Upper lobe of left lung (tissue), 6 donors: ENCODE measurements at regions not wholly inside any gene's neighbourhood (a gene's known extent, or its start where the extent isn't known, plus 50 kb on each side); places are given as distances from the start of the nearest gene placed in this dataset.

Experiments
- ATAC-seq, 2 donors: fragments of 200-7000 bp; cut with Tn5 transposase; one replicate each; pipeline ENCODE4 v1.9.1; 2022; ENCODE audit warnings: mild to moderate bottlenecking in 2 of 2, moderate library complexity in 2 of 2; ENCODE audit not compliant: low FRiP score in 2 of 2
- DNase-seq, 2 donors: peaks; one replicate each; pipeline ENCODE4 v3.0.0-alpha.2; 2019 to 2020
- H3K27ac ChIP-seq, 4 donors: fragments of 200-600 bp; sonication (generic); one replicate each; pipeline ENCODE4 v1.5.1; 2016 to 2019
- H3K27me3 ChIP-seq, 4 donors: fragments of 200-600 bp; sonication (generic); one replicate each; pipeline ENCODE4 v1.5.1; 2017 to 2019
- H3K36me3 ChIP-seq, 4 donors: fragments of 200-600 bp; sonication (generic); one replicate each; pipeline ENCODE4 v1.5.1; 2016 to 2019
- H3K4me1 ChIP-seq, 4 donors: fragments of 200-600 bp; sonication (generic); one replicate each; pipeline ENCODE4 v1.5.1; 2018 to 2019
- H3K4me3 ChIP-seq, 4 donors: fragments of 200-600 bp; sonication (generic); one replicate each; pipeline ENCODE4 v1.5.1; 2017 to 2019; ENCODE audit warnings: mild to moderate bottlenecking in 2 of 4, moderate library complexity in 1 of 4
- H3K9me3 ChIP-seq, 4 donors: fragments of 200-600 bp; sonication (generic); one replicate each; pipeline ENCODE4 v1.5.1; 2018 to 2019
- CTCF ChIP-seq, 6 experiments: fragments of 450-650 bp in 4 of 6; fragments of 200-600 bp in 2 of 6; sonication (generic) in 2 of 6; IDR thresholded peaks; one replicate each; pipeline ENCODE4 v1.5.1; 2016 to 2019; ENCODE audit warnings: antibody characterized with exemption in 6 of 6
- EP300 ChIP-seq, 4 donors: sonication (generic); formaldehyde crosslinking; IDR thresholded peaks; one replicate each; pipeline ENCODE4 v1.5.1; 2017; ENCODE audit warnings: antibody characterized with exemption in 4 of 4, control low read depth in 2 of 4
- POLR2A ChIP-seq, 4 donors: fragments of 450-650 bp; IDR thresholded peaks; one replicate each; pipeline ENCODE4 v1.5.1; 2016 to 2017; ENCODE audit warnings: antibody characterized with exemption in 4 of 4, mild to moderate bottlenecking in 2 of 4
- POLR2AphosphoS5 ChIP-seq, 2 donors: sonication (generic); formaldehyde crosslinking; IDR thresholded peaks; one replicate each; pipeline ENCODE4 v1.5.1; 2017; ENCODE audit warnings: antibody characterized with exemption in 2 of 2
- WGBS, 2 donors: methylation state at CpG; one replicate each; pipeline ENCODE4 v1.1.5; 2017 to 2018; 5-methylcytosine and 5-hydroxymethylcytosine counted together
- donor health status: DM: no; HTN: no; CAD: no; lungs with moderate emphysema.
- donor health status: DM: no; HTN: yes; CAD: no; lungs with severe emphysema.

GRCh38 chr14:51482102-51482501 is 169.6 kb upstream of the FRMD6 start:
- TF ChIP-seq EP300 (IDR thresholded peaks at IDR 0.05) (no peak), CTCF (IDR thresholded peaks at IDR 0.05) (no peak), POLR2A (IDR thresholded peaks at IDR 0.05) (no peak), POLR2AphosphoS5 (IDR thresholded peaks at IDR 0.05) (no peak)
- Histone ChIP-seq H3K27me3 (no peaks in the 10 kb centered on the region), H3K27ac (no peak overlapping the region), H3K36me3 (no peaks in the 10 kb centered on the region), H3K4me3 (no peak overlapping the region), H3K9me3 (no peaks in the 10 kb centered on the region), H3K4me1 (no peaks in the 10 kb centered on the region)
- no peak for ATAC-seq
- WGBS, 2 donors, result 79 to 80% methylated on average over 4 of the region's 4 CpGs
- DNase-seq, result no peak

- H3K27me3 ChIP-seq, result no peaks in the 10 kb centered on the region
- no peak overlapping the region for H3K27ac ChIP-seq
- no peak overlapping the region for H3K4me3 ChIP-seq
- WGBS, 2 donors, result 91 to 95% methylated on average over 2 of the region's 2 CpGs
- H3K4me1 ChIP-seq, result no peaks in the 10 kb centered on the region
- H3K36me3 ChIP-seq, result no peaks in the 10 kb centered on the region
- ATAC-seq (no peak), DNase-seq (no peak)
- H3K9me3 ChIP-seq, result no peaks in the 10 kb centered on the region
- TF ChIP-seq POLR2A (IDR thresholded peaks at IDR 0.05) (no peak), CTCF (IDR thresholded peaks at IDR 0.05) (no peak), EP300 (IDR thresholded peaks at IDR 0.05) (no peak), POLR2AphosphoS5 (IDR thresholded peaks at IDR 0.05) (no peak)
Measured at GRCh38 chr14:51484485-51484884, 167.2 kb upstream of the FRMD6 start.

GRCh38 chr14:51485733-51486132 is 166.0 kb upstream of the FRMD6 start:
- WGBS, 2 donors, result 92 to 95% methylated on average over 9 of the region's 9 CpGs
- no peaks in the 10 kb centered on the region for H3K9me3 ChIP-seq
- H3K36me3 ChIP-seq, result no peaks in the 10 kb centered on the region
- no peak for DNase-seq
- no peak overlapping the region for H3K27ac ChIP-seq
- no peak overlapping the region for H3K4me3 ChIP-seq
- H3K27me3 ChIP-seq, result no peaks in the 10 kb centered on the region
- TF ChIP-seq POLR2AphosphoS5 (IDR thresholded peaks at IDR 0.05), result no peak
- TF ChIP-seq POLR2A (IDR thresholded peaks at IDR 0.05), result no peak
- TF ChIP-seq CTCF (IDR thresholded peaks at IDR 0.05), result no peak
- no peak for TF ChIP-seq EP300 (IDR thresholded peaks at IDR 0.05)
- no peak for ATAC-seq
- H3K4me1 ChIP-seq, result no peaks in the 10 kb centered on the region

GRCh38 chr14:51487848-51488247 is 163.9 kb upstream of the FRMD6 start:
- WGBS, 2 donors, result 74 to 80% methylated on average over 6 of the region's 6 CpGs
- Histone ChIP-seq H3K36me3 (no peaks in the 10 kb centered on the region), H3K4me1 (no peaks in the 10 kb centered on the region), H3K9me3 (no peaks in the 10 kb centered on the region), H3K27ac (no peak overlapping the region), H3K4me3 (no peak overlapping the region), H3K27me3 (no peaks in the 10 kb centered on the region)
- DNase-seq (no peak), ATAC-seq (no peak)
- no peak for TF ChIP-seq POLR2A (IDR thresholded peaks at IDR 0.05)

GRCh38 chr14:51488569-51489220 is 163.0 kb upstream of the FRMD6 start:
- WGBS, 2 donors, result 87 to 90% methylated on average over 6 of the region's 6 CpGs
- DNase-seq (no peak), ATAC-seq (no peak)
- no peak overlapping the region for H3K27ac ChIP-seq
- no peaks in the 10 kb centered on the region for H3K4me1 ChIP-seq
- no peak overlapping the region for H3K4me3 ChIP-seq
- H3K27me3 ChIP-seq, result no peaks in the 10 kb centered on the region
- TF ChIP-seq POLR2AphosphoS5 (IDR thresholded peaks at IDR 0.05) (no peak), EP300 (IDR thresholded peaks at IDR 0.05) (no peak), POLR2A (IDR thresholded peaks at IDR 0.05) (no peak), CTCF (IDR thresholded peaks at IDR 0.05) (no peak)
- H3K36me3 ChIP-seq, result no peaks in the 10 kb centered on the region
- H3K9me3 ChIP-seq, result no peaks in the 10 kb centered on the region
